ENCODE measurements at regions not wholly inside any gene's neighbourhood (a gene's known extent, or its start where the extent isn't known, plus 50 kb on each side); places are given as distances from the start of the nearest gene placed in this dataset.

DNA sequence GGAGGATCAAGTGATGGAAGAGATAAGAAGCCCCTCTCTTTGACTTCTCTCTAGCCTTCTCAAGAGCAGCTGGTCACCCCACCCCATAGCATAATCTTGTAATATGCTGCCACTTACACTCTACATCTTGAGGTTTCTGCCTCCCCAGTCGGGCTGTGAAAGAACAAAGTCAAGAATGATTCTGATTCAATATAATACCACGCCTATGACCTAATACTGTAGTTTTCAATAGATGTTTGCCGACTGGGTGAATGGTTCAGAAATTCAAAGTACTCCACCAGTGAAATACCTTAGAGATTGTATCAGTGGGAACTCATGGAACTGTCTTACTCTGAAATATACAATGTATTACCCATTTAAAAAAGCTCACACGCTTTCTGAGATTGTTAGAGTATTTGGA, 93.0 kb upstream of the ZFHX3 start:
- Histone ChIP-seq H3K27me3 (ENCODE audit: insufficient read depth, low read length) (no peaks in the 10 kb centered on the region), H3K4me1 (ENCODE audit: insufficient read depth, low read length) (no peaks in the 10 kb centered on the region), H3K4me3 (ENCODE audit: low read length in 2 of 2) (no peak overlapping the region), H3K36me3 (ENCODE audit: insufficient read depth, low read length) (no peaks in the 10 kb centered on the region), H3K9me3 (ENCODE audit: control insufficient read depth in 1 of 2, low read length in 2 of 2) (no peaks in the 10 kb centered on the region), H3K27ac (ENCODE audit: low read depth, low read length) (no peak overlapping the region)
- H3K9me3 Mint-ChIP-seq: peaks cover 0 to 9% (median 2%) of the 10 kb centered on the region in 8 donors
- ChIA-PET POLR2A (ENCODE audit: partially characterized antibody) (no interaction called here), CTCF (ENCODE audit: partially characterized antibody) (no interaction called here)
- no peak overlapping the region for H3K4me3 Mint-ChIP-seq
- no peaks in the 10 kb centered on the region for H3K27me3 Mint-ChIP-seq
- no peak for DNase-seq
- H3K36me3 Mint-ChIP-seq: no peaks in the 10 kb centered on the region
- no peak overlapping the region for H3K27ac Mint-ChIP-seq
- intact Hi-C loops (cut with micrococcal nuclease): no loop called here
- no peaks in the 10 kb centered on the region for H3K4me1 Mint-ChIP-seq

DNA sequence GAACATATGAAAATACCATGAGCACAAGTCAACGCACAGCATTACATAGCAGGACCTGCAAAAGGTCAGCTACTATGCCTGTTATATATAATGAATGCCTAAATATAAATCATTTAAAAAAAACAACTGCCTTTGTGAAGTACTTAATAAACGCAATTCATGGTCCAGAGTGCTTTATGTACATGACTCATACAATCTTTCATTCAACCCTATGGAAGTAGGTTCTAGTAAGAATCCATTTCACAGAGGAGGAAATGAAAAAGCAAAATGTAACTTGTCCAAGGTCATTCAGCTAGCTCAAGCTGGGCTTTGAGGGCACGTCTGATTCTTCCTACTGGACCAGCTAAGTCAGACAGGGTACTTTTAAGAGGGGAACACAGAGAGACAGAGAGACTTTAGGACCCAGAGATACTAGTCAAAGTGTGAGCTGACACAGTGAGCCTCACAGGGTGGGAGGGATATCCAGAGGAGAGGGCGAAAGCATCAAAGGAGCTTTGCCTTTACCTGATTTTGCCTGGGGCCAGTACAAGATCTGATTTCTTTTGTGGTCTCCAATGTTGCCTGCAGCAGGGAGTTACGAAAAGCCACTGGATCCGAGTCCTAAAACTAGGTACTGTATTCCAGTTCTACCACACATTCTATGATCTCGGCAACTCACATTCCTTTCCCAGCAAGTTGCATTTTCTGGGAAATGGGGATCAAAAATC, 83.4 kb upstream of the ZFHX3 start:
- Mint-ChIP-seq H3K9me3 (peaks cover 0 to 8% (median 0%) of the 10 kb centered on the region in 8 donors), H3K4me1 (no peaks in the 10 kb centered on the region), H3K4me3 (no peak overlapping the region), H3K27ac (no peak overlapping the region), H3K36me3 (no peaks in the 10 kb centered on the region), H3K27me3 (no peaks in the 10 kb centered on the region)
- Histone ChIP-seq H3K4me3 (ENCODE audit: low read length in 2 of 2) (no peak overlapping the region), H3K27ac (ENCODE audit: low read depth, low read length) (no peak overlapping the region), H3K36me3 (ENCODE audit: insufficient read depth, low read length) (no peaks in the 10 kb centered on the region), H3K9me3 (ENCODE audit: control insufficient read depth in 1 of 2, low read length in 2 of 2) (no peaks in the 10 kb centered on the region), H3K4me1 (ENCODE audit: insufficient read depth, low read length) (no peaks in the 10 kb centered on the region), H3K27me3 (ENCODE audit: insufficient read depth, low read length) (no peaks in the 10 kb centered on the region)
- CTCF ChIA-PET (ENCODE audit: partially characterized antibody): no interaction called here
- intact Hi-C loops (cut with micrococcal nuclease): no loop called here
- DNase-seq: no peak
- POLR2A ChIA-PET (ENCODE audit: partially characterized antibody): no interaction called here

DNA sequence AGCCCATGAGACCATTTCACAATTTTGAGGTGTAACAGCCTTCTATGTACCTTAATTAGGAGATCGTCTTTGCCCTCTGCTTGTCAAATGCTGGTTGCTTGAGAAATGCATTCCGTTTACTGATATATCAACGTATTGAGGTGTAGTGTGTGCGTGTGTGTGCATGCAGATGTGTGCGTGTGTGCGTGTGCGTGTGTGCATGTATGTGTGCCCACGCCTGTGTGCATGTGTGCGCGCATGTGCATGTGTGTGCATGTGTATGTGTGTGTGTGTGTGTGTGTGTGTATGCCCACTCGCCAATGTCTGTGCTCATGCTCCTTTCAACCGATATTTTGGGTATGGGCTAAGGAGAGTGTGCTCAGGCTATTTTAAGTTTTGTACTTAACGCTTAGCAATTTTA, 81.5 kb upstream of the ZFHX3 start:
- H3K27ac ChIP-seq (ENCODE audit: low read depth, low read length): no peak overlapping the region
- ChIA-PET CTCF (ENCODE audit: partially characterized antibody) (no interaction called here), POLR2A (ENCODE audit: partially characterized antibody) (no interaction called here)
- H3K9me3 ChIP-seq (ENCODE audit: control insufficient read depth in 1 of 2, low read length in 2 of 2): no peaks in the 10 kb centered on the region
- H3K4me1 Mint-ChIP-seq: no peaks in the 10 kb centered on the region
- intact Hi-C loops (cut with micrococcal nuclease): no loop called here
- peaks cover 0 to 8% (median 1%) of the 10 kb centered on the region in 8 donors for H3K9me3 Mint-ChIP-seq
- no peaks in the 10 kb centered on the region for H3K27me3 Mint-ChIP-seq
- H3K4me3 ChIP-seq (ENCODE audit: low read length in 2 of 2): no peak overlapping the region
- no peak for DNase-seq
- H3K27me3 ChIP-seq (ENCODE audit: insufficient read depth, low read length): no peaks in the 10 kb centered on the region
- H3K27ac Mint-ChIP-seq: no peak overlapping the region
- no peaks in the 10 kb centered on the region for H3K4me1 ChIP-seq (ENCODE audit: insufficient read depth, low read length)
- H3K4me3 Mint-ChIP-seq: no peak overlapping the region
- H3K36me3 Mint-ChIP-seq: no peaks in the 10 kb centered on the region
- H3K36me3 ChIP-seq (ENCODE audit: insufficient read depth, low read length): no peaks in the 10 kb centered on the region

GRCh38 chr16:73126525-73126853, 78.6 kb upstream of the ZFHX3 start:
- ChIA-PET CTCF (ENCODE audit: partially characterized antibody) (no interaction called here), POLR2A (ENCODE audit: partially characterized antibody) (no interaction called here)
- Mint-ChIP-seq H3K4me3 (no peak overlapping the region), H3K9me3 (peaks cover 0 to 10% (median 4%) of the 10 kb centered on the region in 8 donors), H3K36me3 (no peaks in the 10 kb centered on the region), H3K4me1 (peaks cover 0 to 10% (median 2%) of the 10 kb centered on the region in 4 donors), H3K27ac (no peak overlapping the region), H3K27me3 (no peaks in the 10 kb centered on the region)
- intact Hi-C loops (cut with micrococcal nuclease): no loop called here
- Histone ChIP-seq H3K36me3 (ENCODE audit: insufficient read depth, low read length) (no peaks in the 10 kb centered on the region), H3K4me1 (ENCODE audit: insufficient read depth, low read length) (no peaks in the 10 kb centered on the region), H3K4me3 (ENCODE audit: low read length in 2 of 2) (no peak overlapping the region), H3K9me3 (ENCODE audit: control insufficient read depth in 1 of 2, low read length in 2 of 2) (no peaks in the 10 kb centered on the region), H3K27ac (ENCODE audit: low read depth, low read length) (no peak overlapping the region), H3K27me3 (ENCODE audit: insufficient read depth, low read length) (no peaks in the 10 kb centered on the region)
- no peak for DNase-seq

- H3K27ac ChIP-seq (ENCODE audit: low read depth, low read length): no peak overlapping the region
- H3K9me3 ChIP-seq (ENCODE audit: control insufficient read depth in 1 of 2, low read length in 2 of 2): no peaks in the 10 kb centered on the region
- H3K27me3 ChIP-seq (ENCODE audit: insufficient read depth, low read length): no peaks in the 10 kb centered on the region
- Mint-ChIP-seq H3K9me3 (peaks cover 0 to 10% (median 4%) of the 10 kb centered on the region in 8 donors), H3K27me3 (no peaks in the 10 kb centered on the region), H3K27ac (no peak overlapping the region), H3K36me3 (no peaks in the 10 kb centered on the region), H3K4me3 (no peak overlapping the region), H3K4me1 (peaks cover 0 to 10% (median 2%) of the 10 kb centered on the region in 4 donors)
- no peaks in the 10 kb centered on the region for H3K4me1 ChIP-seq (ENCODE audit: insufficient read depth, low read length)
- CTCF ChIA-PET (ENCODE audit: partially characterized antibody): no interaction called here
- no peak for DNase-seq
- intact Hi-C loops (cut with micrococcal nuclease): no loop called here
- POLR2A ChIA-PET (ENCODE audit: partially characterized antibody): no interaction called here
- H3K36me3 ChIP-seq (ENCODE audit: insufficient read depth, low read length): no peaks in the 10 kb centered on the region
- H3K4me3 ChIP-seq (ENCODE audit: low read length in 2 of 2): no peak overlapping the region
These were observed 78.1 kb upstream of the ZFHX3 start for GRCh38 chr16:73125850-73126524.

DNA sequence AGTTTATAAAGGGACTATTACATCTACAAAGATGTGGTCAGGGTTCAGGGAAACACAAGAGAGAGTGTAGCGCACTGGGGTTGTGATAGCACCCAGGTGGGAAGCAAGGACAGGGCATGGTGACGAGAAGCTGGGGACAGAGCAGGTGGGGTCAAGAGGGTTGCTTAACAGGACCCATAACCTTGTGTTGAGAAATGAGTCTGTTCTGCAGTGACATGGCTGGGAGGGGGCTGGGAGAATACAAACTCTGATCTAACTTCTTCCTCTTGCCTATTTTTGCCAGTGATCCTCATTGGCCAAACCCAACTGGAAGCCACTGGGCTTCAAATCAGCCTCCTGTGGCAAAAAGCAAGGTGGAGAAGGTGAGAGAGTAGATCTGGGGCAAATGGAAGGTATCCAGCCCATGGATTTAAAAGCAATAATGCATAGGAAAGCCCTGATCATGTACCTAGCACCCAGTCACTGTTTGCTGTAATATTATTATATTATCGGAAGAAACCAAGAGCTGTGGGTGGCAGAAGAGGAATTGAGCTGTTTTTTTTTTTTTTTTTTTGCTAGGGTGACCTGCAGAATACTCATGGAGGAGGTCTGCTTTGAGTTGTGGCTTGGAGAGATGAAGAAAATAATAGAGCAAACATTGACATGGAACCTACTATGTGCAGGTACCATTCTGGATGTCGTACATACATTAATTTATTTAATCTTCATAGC, 76.9 kb upstream of the ZFHX3 start:
- H3K4me3 Mint-ChIP-seq: no peak overlapping the region
- ChIA-PET POLR2A (ENCODE audit: partially characterized antibody) (interaction anchor here (0.6 kb wide), 1 partner anchor 66 kb away, joined by 3 read pairs; no protein-coding TSS in a partner anchor), CTCF (ENCODE audit: partially characterized antibody) (no interaction called here)
- Histone ChIP-seq H3K27ac (ENCODE audit: low read depth, low read length) (no peak overlapping the region), H3K27me3 (ENCODE audit: insufficient read depth, low read length) (no peaks in the 10 kb centered on the region), H3K9me3 (ENCODE audit: control insufficient read depth in 1 of 2, low read length in 2 of 2) (no peaks in the 10 kb centered on the region), H3K4me1 (ENCODE audit: insufficient read depth, low read length) (no peaks in the 10 kb centered on the region), H3K4me3 (ENCODE audit: low read length in 2 of 2) (no peak overlapping the region), H3K36me3 (ENCODE audit: insufficient read depth, low read length) (no peaks in the 10 kb centered on the region)
- intact Hi-C loops (cut with micrococcal nuclease): no loop called here
- H3K27me3 Mint-ChIP-seq: no peaks in the 10 kb centered on the region
- no peaks in the 10 kb centered on the region for H3K36me3 Mint-ChIP-seq
- peaks cover 0 to 14% (median 4%) of the 10 kb centered on the region in 8 donors for H3K9me3 Mint-ChIP-seq
- H3K27ac Mint-ChIP-seq: no peak overlapping the region
- H3K4me1 Mint-ChIP-seq: peaks cover 0 to 10% (median 2%) of the 10 kb centered on the region in 4 donors
- no peak for DNase-seq

GRCh38 chr16:73124097-73124652, 76.2 kb upstream of the ZFHX3 start:
- Mint-ChIP-seq H3K27ac (no peak overlapping the region), H3K27me3 (no peaks in the 10 kb centered on the region), H3K9me3 (peaks cover 0 to 16% (median 4%) of the 10 kb centered on the region in 8 donors), H3K36me3 (no peaks in the 10 kb centered on the region), H3K4me1 (peaks cover 0 to 10% (median 2%) of the 10 kb centered on the region in 4 donors), H3K4me3 (no peak overlapping the region)
- Histone ChIP-seq H3K4me3 (ENCODE audit: low read length in 2 of 2) (no peak overlapping the region), H3K27ac (ENCODE audit: low read depth, low read length) (no peak overlapping the region), H3K9me3 (ENCODE audit: control insufficient read depth in 1 of 2, low read length in 2 of 2) (no peaks in the 10 kb centered on the region), H3K4me1 (ENCODE audit: insufficient read depth, low read length) (no peaks in the 10 kb centered on the region), H3K36me3 (ENCODE audit: insufficient read depth, low read length) (no peaks in the 10 kb centered on the region), H3K27me3 (ENCODE audit: insufficient read depth, low read length) (no peaks in the 10 kb centered on the region)
- CTCF ChIA-PET (ENCODE audit: partially characterized antibody): no interaction called here
- intact Hi-C loops (cut with micrococcal nuclease): no loop called here
- no peak for DNase-seq
- POLR2A ChIA-PET (ENCODE audit: partially characterized antibody): no interaction called here
